ENCODE measurements at regions not wholly inside any gene's neighbourhood (a gene's known extent, or its start where the extent isn't known, plus 50 kb on each side); places are given as distances from the start of the nearest gene placed in this dataset.

- no peak for TF ChIP-seq CTCF (IDR thresholded peaks at IDR 0.05)
- TF ChIP-seq EP300 (IDR thresholded peaks at IDR 0.05): no peak
- TF ChIP-seq POLR2A (IDR thresholded peaks at IDR 0.05): no peak
- TF ChIP-seq POLR2AphosphoS5 (IDR thresholded peaks at IDR 0.05): no peak
Measured at GRCh38 chr1:39104158-39105060, 78.3 kb downstream of the NDUFS5 start.
